Stomach smooth muscle (tissue), 2 donors: ENCODE measurements at regions not wholly inside any gene's neighbourhood (a gene's known extent, or its start where the extent isn't known, plus 50 kb on each side); places are given as distances from the start of the nearest gene placed in this dataset.

Source experiments
- H3K27ac ChIP-seq: one replicate; pipeline ENCODE4 v1.7.0; 2013; ENCODE audit warnings: mild to moderate bottlenecking, low read length, inconsistent platforms
- H3K27me3 ChIP-seq, 2 donors: one replicate each; pipeline ENCODE4 v1.7.0; 2013; ENCODE audit warnings: low read length in 2 of 2; ENCODE audit not compliant: insufficient read depth in 2 of 2, control insufficient read depth in 1 of 2
- H3K36me3 ChIP-seq, 2 donors: one replicate each; pipeline ENCODE4 v1.7.0; 2013; ENCODE audit warnings: low read length in 2 of 2; ENCODE audit not compliant: control insufficient read depth in 2 of 2, insufficient read depth in 2 of 2
- H3K4me1 ChIP-seq: one replicate; pipeline ENCODE4 v1.7.0; 2013; ENCODE audit warnings: low read length; ENCODE audit not compliant: control insufficient read depth, insufficient read depth
- H3K4me3 ChIP-seq, 2 donors: one replicate each; pipeline ENCODE4 v1.7.0; 2013; ENCODE audit warnings: low read length in 2 of 2
- H3K9ac ChIP-seq, 2 donors: one replicate each; pipeline ENCODE4 v1.7.0; 2013; ENCODE audit warnings: low read length in 2 of 2, mild to moderate bottlenecking in 1 of 2
- H3K9me3 ChIP-seq, 2 donors: one replicate each; pipeline ENCODE4 v1.7.0; 2013; ENCODE audit warnings: low read length in 2 of 2; ENCODE audit not compliant: control insufficient read depth in 2 of 2
- donor health status: healthy.
- donor health status: Pancreatic carcinoma.

DNA sequence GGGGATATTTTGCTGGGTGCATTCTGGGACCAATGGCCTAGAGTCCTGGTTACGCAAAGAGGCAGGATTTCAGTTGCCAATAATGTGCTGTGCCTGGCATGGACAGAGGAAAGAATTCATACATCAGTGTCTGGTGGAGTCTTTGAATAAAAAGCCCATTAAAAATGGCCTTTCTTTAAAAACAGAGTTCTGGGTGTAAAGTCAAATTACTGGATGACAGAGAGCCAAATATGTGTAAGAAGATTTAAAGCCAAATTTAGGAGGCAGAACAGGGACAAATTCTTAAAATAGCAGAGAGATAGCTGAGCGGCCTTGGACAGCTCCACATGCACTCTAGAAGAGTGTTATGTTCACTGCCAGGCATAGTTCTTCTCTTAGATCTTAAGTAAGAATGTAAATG is 60.8 kb upstream of the MEOX2 start:
- Histone ChIP-seq H3K36me3 (no peaks in the 10 kb centered on the region), H3K27ac (peak overlapping the region; percentile 26), H3K27me3 (no peaks in the 10 kb centered on the region), H3K9me3 (no peaks in the 10 kb centered on the region), H3K9ac (no peak overlapping the region), H3K4me3 (no peak overlapping the region), H3K4me1 (peaks cover 5% of the 10 kb centered on the region)

DNA sequence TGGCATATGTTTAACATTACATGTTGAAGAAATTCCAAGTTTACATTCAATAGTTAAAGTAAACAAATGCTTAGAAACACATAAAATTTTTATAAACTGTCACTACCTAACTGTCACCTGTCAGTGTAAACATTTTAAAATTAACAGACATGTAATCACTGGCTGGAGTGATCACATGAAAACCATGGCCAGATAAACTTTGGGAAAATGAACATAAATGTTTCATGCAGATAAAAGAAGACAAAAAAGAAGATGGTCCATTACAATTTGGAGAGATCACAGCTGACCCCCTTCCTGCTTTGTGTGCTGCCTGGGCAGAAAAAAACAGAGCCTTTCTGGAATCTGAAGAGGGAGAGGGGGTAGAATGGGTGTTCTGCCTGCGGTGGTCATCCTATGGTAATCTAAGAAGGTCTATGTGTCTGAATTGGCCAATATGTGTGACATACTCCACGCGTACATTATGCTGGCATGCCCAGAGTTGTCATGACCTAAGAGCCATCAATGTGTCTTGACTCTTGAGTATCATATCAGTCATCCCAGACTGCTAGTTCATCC is 57.5 kb upstream of the MEOX2 start:
- Histone ChIP-seq H3K4me3 (no peak overlapping the region), H3K27ac (no peak overlapping the region), H3K9ac (no peak overlapping the region), H3K27me3 (no peaks in the 10 kb centered on the region), H3K9me3 (no peaks in the 10 kb centered on the region), H3K4me1 (peaks cover 5% of the 10 kb centered on the region), H3K36me3 (no peaks in the 10 kb centered on the region)

DNA sequence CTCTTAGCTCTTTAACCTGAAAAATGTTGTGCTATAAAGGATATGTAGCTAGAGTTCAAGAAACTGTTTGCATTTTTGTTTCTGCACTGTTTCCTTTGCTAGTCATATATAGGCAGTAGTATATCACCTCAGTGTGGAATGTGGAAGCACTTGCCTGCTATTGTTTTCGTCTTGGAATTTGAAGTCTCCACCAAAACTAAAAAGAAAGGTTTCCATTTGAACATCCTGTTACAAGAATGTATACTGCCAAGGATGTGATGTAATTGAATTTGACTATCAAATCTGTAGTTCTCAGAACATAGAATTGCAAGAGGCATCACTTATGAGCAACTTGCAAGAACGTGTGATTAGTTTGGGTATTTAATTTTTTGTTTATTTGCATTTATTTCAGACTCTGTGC is 51.1 kb upstream of the MEOX2 start:
- H3K4me3 ChIP-seq = no peak overlapping the region
- no peak overlapping the region for H3K27ac ChIP-seq
- H3K36me3 ChIP-seq = no peaks in the 10 kb centered on the region
- no peaks in the 10 kb centered on the region for H3K27me3 ChIP-seq
- no peaks in the 10 kb centered on the region for H3K4me1 ChIP-seq
- H3K9ac ChIP-seq = no peak overlapping the region
- H3K9me3 ChIP-seq = no peaks in the 10 kb centered on the region
